ENCODE measurements at regions not wholly inside any gene's neighbourhood (a gene's known extent, or its start where the extent isn't known, plus 50 kb on each side); places are given as distances from the start of the nearest gene placed in this dataset.

GRCh38 chr10:29712108-29712507, 77.3 kb upstream of the SVIL start:
- TF ChIP-seq, protein P1, sequence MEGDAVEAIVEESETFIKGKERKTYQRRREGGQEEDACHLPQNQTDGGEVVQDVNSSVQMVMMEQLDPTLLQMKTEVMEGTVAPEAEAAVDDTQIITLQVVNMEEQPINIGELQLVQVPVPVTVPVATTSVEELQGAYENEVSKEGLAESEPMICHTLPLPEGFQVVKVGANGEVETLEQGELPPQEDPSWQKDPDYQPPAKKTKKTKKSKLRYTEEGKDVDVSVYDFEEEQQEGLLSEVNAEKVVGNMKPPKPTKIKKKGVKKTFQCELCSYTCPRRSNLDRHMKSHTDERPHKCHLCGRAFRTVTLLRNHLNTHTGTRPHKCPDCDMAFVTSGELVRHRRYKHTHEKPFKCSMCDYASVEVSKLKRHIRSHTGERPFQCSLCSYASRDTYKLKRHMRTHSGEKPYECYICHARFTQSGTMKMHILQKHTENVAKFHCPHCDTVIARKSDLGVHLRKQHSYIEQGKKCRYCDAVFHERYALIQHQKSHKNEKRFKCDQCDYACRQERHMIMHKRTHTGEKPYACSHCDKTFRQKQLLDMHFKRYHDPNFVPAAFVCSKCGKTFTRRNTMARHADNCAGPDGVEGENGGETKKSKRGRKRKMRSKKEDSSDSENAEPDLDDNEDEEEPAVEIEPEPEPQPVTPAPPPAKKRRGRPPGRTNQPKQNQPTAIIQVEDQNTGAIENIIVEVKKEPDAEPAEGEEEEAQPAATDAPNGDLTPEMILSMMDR (IDR thresholded peaks at IDR 0.05), result no peak
- TF ChIP-seq ZFX (IDR thresholded peaks at IDR 0.05; ENCODE audit: borderline replicate concordance), result no peak
